T-cell (primary cell): ENCODE measurements at regions not wholly inside any gene's neighbourhood (a gene's known extent, or its start where the extent isn't known, plus 50 kb on each side); places are given as distances from the start of the nearest gene placed in this dataset.

Experiments
- ATAC-seq, 4 experiments: fragments of 200-7000 bp in 3 of 4; fragments of 150-1000 bp in 1 of 4; cut with Tn5 transposase; replicated peaks in 1 of 4; 1 replicate in 3 of 4; 2 replicates in 1 of 4; pipeline ENCODE4 v1.10.0; 2021; ENCODE audit warnings: moderate library complexity in 3 of 4, mild to moderate bottlenecking in 2 of 4, moderate number of reproducible peaks in 1 of 4
- CTCF ChIA-PET, 2 donors: fragments of 300-600 bp; sonication (Branson Sonifier 250); formaldehyde crosslinking; loops; one replicate each; lab custom pipeline; 2022; ENCODE audit warnings: antibody characterized with exemption in 2 of 2; lab: Charles Lee
- POLR2A ChIA-PET, 2 donors: fragments of 300-600 bp; sonication (Branson Sonifier 250); formaldehyde crosslinking; loops; one replicate each; lab custom pipeline; 2022; ENCODE audit warnings: antibody characterized with exemption in 2 of 2; lab: Charles Lee
- DNase-seq, 35 experiments: peaks; one replicate each; pipeline versions ENCODE4 v3.0.0 to v3.0.0-alpha.2; 2013 to 2023
- H3K27ac ChIP-seq: one replicate; pipeline ENCODE4 v1.5.1; 2013; ENCODE audit warnings: low read length
- H3K27me3 ChIP-seq, 2 experiments: replicated peaks in 1 of 2; 1 replicate in 1 of 2; 2 replicates in 1 of 2; pipeline versions ENCODE4 v1.6.1 to v1.7.0; 2013; ENCODE audit warnings: low read length in 1 of 2, mixed read lengths in 1 of 2; ENCODE audit not compliant: control insufficient read depth in 2 of 2, insufficient read depth in 2 of 2; ENCODE audit errors: extremely low read depth in 1 of 2
- H3K36me3 ChIP-seq, 2 donors: 1 replicate in 1 of 2; 2 replicates in 1 of 2; pipeline versions ENCODE4 v1.6.1 to v1.7.0; 2013; ENCODE audit warnings: low read length in 1 of 2; ENCODE audit not compliant: control insufficient read depth in 2 of 2, insufficient read depth in 1 of 2; ENCODE audit errors: extremely low read depth in 1 of 2
- H3K4me1 ChIP-seq, 2 experiments: 1 replicate in 1 of 2; 2 replicates in 1 of 2; pipeline versions ENCODE4 v1.6.1 to v1.7.0; 2013; ENCODE audit warnings: low read length in 2 of 2, mixed read lengths in 1 of 2; ENCODE audit not compliant: insufficient read depth in 2 of 2, control insufficient read depth in 1 of 2; ENCODE audit errors: extremely low read depth in 1 of 2
- H3K4me3 ChIP-seq, 2 donors: 1 replicate in 1 of 2; 2 replicates in 1 of 2; pipeline versions ENCODE4 v1.5.1 to v1.7.0; 2013; ENCODE audit warnings: mild to moderate bottlenecking in 2 of 2, low read length in 1 of 2, moderate library complexity in 1 of 2; ENCODE audit not compliant: control insufficient read depth in 1 of 2; ENCODE audit errors: extremely low read depth in 1 of 2
- H3K9me3 ChIP-seq: 2 replicates; pipeline ENCODE4 v1.7.0; 2013
- H3K27ac Mint-ChIP-seq, 2 donors: one replicate each; pipeline ENCODE4 v1.8.0; 2020 to 2021; ENCODE audit warnings: mild to moderate bottlenecking in 2 of 2, mixed read lengths in 2 of 2
- H3K27me3 Mint-ChIP-seq, 2 donors: one replicate each; pipeline ENCODE4 v1.8.0; 2021 to 2022; ENCODE audit warnings: mixed read lengths in 2 of 2
- H3K36me3 Mint-ChIP-seq: one replicate; pipeline ENCODE4 v1.8.0; 2021; ENCODE audit warnings: mixed read lengths
- H3K4me1 Mint-ChIP-seq, 3 donors: one replicate each; pipeline ENCODE4 v1.8.0; 2020 to 2022; ENCODE audit warnings: mixed read lengths in 3 of 3, mild to moderate bottlenecking in 1 of 3
- H3K4me3 Mint-ChIP-seq, 3 donors: one replicate each; pipeline ENCODE4 v1.8.0; 2020 to 2022; ENCODE audit warnings: mild to moderate bottlenecking in 3 of 3, mixed read lengths in 3 of 3, moderate library complexity in 3 of 3
- H3K9me3 Mint-ChIP-seq, 3 donors: one replicate each; pipeline ENCODE4 v1.8.0; 2020 to 2022; ENCODE audit warnings: mixed read lengths in 3 of 3
- WGBS: methylation state at CpG from one replicate; pipeline ENCODE4 v1.1.5; 2013; ENCODE audit warnings: missing lambda C conversion rate; ENCODE audit not compliant: insufficient coverage; 5-methylcytosine and 5-hydroxymethylcytosine counted together

- Mint-ChIP-seq H3K9me3 (peaks cover 14 to 24% (median 22%) of the 10 kb centered on the region in 3 donors), H3K27ac (no peak overlapping the region), H3K27me3 (no peaks in the 10 kb centered on the region), H3K4me1 (no peaks in the 10 kb centered on the region), H3K4me3 (no peak overlapping the region), H3K36me3 (no peaks in the 10 kb centered on the region)
- WGBS, result 100% methylated on average over 1 of the region's 1 CpG
- no peak for ATAC-seq
- Histone ChIP-seq H3K4me1 (no peaks in the 10 kb centered on the region), H3K27me3 (no peaks in the 10 kb centered on the region), H3K36me3 (no peaks in the 10 kb centered on the region), H3K27ac (no peak overlapping the region), H3K9me3 (no peaks in the 10 kb centered on the region), H3K4me3 (no peak overlapping the region)
- ChIA-PET POLR2A (no interaction called here), CTCF (interaction anchor here in 1 of 2 donors (0.5 to 0.6 kb wide), 2 partner anchors 400 to 877 kb away, joined by 3 read pairs; no protein-coding TSS in a partner anchor)
- no peak for DNase-seq
Observed at GRCh38 chr11:21912285-21912684, 280.6 kb upstream of the ANO5 start.

GRCh38 chr11:21921151-21921550 is 271.7 kb upstream of the ANO5 start:
- no CpG with 5 or more reads among the region's 1 CpG for WGBS
- Mint-ChIP-seq H3K27ac (no peak overlapping the region), H3K36me3 (no peaks in the 10 kb centered on the region), H3K4me3 (no peak overlapping the region), H3K9me3 (peaks cover under 1 to 9% (median 2%) of the 10 kb centered on the region in 3 donors), H3K27me3 (no peaks in the 10 kb centered on the region), H3K4me1 (no peaks in the 10 kb centered on the region)
- H3K27me3 ChIP-seq, result no peaks in the 10 kb centered on the region
- DNase-seq, result no peak
- no peaks in the 10 kb centered on the region for H3K36me3 ChIP-seq
- ChIA-PET POLR2A (no interaction called here), CTCF (no interaction called here)
- H3K9me3 ChIP-seq, result no peaks in the 10 kb centered on the region
- no peak overlapping the region for H3K27ac ChIP-seq
- H3K4me3 ChIP-seq, result no peak overlapping the region
- no peak for ATAC-seq
- no peaks in the 10 kb centered on the region for H3K4me1 ChIP-seq

GRCh38 chr11:21924262-21924661 is 268.6 kb upstream of the ANO5 start:
- no peak for DNase-seq

GRCh38 chr11:21927628-21928027 is 265.3 kb upstream of the ANO5 start:
- no peaks in the 10 kb centered on the region for H3K4me1 Mint-ChIP-seq
- H3K27ac Mint-ChIP-seq, result no peak overlapping the region
- Histone ChIP-seq H3K27ac (no peak overlapping the region), H3K4me3 (no peak overlapping the region), H3K36me3 (no peaks in the 10 kb centered on the region), H3K9me3 (no peaks in the 10 kb centered on the region), H3K27me3 (no peaks in the 10 kb centered on the region), H3K4me1 (no peaks in the 10 kb centered on the region)
- POLR2A ChIA-PET, result interaction anchor here in 1 of 2 donors (0.5 kb wide), 1 partner anchor 36 kb away, joined by 3 read pairs; no protein-coding TSS in a partner anchor
- WGBS, result 0% methylated on average over 1 of the region's 3 CpGs
- no peaks in the 10 kb centered on the region for H3K27me3 Mint-ChIP-seq
- H3K4me3 Mint-ChIP-seq, result no peak overlapping the region
- CTCF ChIA-PET, result no interaction called here
- DNase-seq (no peak), ATAC-seq (no peak)
- no peaks in the 10 kb centered on the region for H3K36me3 Mint-ChIP-seq
- H3K9me3 Mint-ChIP-seq, result peaks cover 0 to 12% (median 6%) of the 10 kb centered on the region in 3 donors

More at GRCh38 chr11:21924262-21924661, 268.6 kb upstream of the ANO5 start:
- H3K36me3 Mint-ChIP-seq, result no peaks in the 10 kb centered on the region
- no peaks in the 10 kb centered on the region for H3K27me3 Mint-ChIP-seq
- CTCF ChIA-PET, result no interaction called here
- H3K4me3 Mint-ChIP-seq, result no peak overlapping the region
- H3K4me1 ChIP-seq, result no peaks in the 10 kb centered on the region
- H3K36me3 ChIP-seq, result no peaks in the 10 kb centered on the region
- ATAC-seq, result no peak
- no peak overlapping the region for H3K4me3 ChIP-seq
- no peaks in the 10 kb centered on the region for H3K9me3 ChIP-seq
- H3K27ac Mint-ChIP-seq, result no peak overlapping the region
- peaks cover 0 to 14% (median 2%) of the 10 kb centered on the region in 3 donors for H3K9me3 Mint-ChIP-seq
- no peak overlapping the region for H3K27ac ChIP-seq
- POLR2A ChIA-PET, result no interaction called here
- WGBS, result no CpG with 5 or more reads among the region's 1 CpG
- H3K27me3 ChIP-seq, result no peaks in the 10 kb centered on the region
- no peaks in the 10 kb centered on the region for H3K4me1 Mint-ChIP-seq

- ChIA-PET CTCF (no interaction called here), POLR2A (no interaction called here)
- Mint-ChIP-seq H3K9me3 (peaks cover 0 to 8% (median 5%) of the 10 kb centered on the region in 3 donors), H3K27ac (no peak overlapping the region), H3K4me1 (no peaks in the 10 kb centered on the region), H3K27me3 (no peaks in the 10 kb centered on the region), H3K4me3 (no peak overlapping the region), H3K36me3 (no peaks in the 10 kb centered on the region)
- Histone ChIP-seq H3K27me3 (no peaks in the 10 kb centered on the region), H3K4me1 (no peaks in the 10 kb centered on the region), H3K9me3 (no peaks in the 10 kb centered on the region), H3K27ac (no peak overlapping the region), H3K4me3 (no peak overlapping the region), H3K36me3 (no peaks in the 10 kb centered on the region)
- no CpG with 5 or more reads among the region's 2 CpGs for WGBS
- DNase-seq (no peak), ATAC-seq (no peak)
Observed at GRCh38 chr11:21928847-21929246, 264.0 kb upstream of the ANO5 start.

GRCh38 chr11:21930408-21930807 is 262.5 kb upstream of the ANO5 start:
- ATAC-seq (no peak), DNase-seq (no peak)
- CTCF ChIA-PET, result no interaction called here
- Histone ChIP-seq H3K36me3 (no peaks in the 10 kb centered on the region), H3K27me3 (no peaks in the 10 kb centered on the region), H3K4me3 (no peak overlapping the region), H3K9me3 (no peaks in the 10 kb centered on the region), H3K4me1 (no peaks in the 10 kb centered on the region), H3K27ac (no peak overlapping the region)
- no peak overlapping the region for H3K4me3 Mint-ChIP-seq
- POLR2A ChIA-PET, result no interaction called here
- H3K9me3 Mint-ChIP-seq, result peaks cover 6 to 11% (median 8%) of the 10 kb centered on the region in 3 donors
- no peaks in the 10 kb centered on the region for H3K4me1 Mint-ChIP-seq
- WGBS, result no CpG with 5 or more reads among the region's 2 CpGs
- H3K27ac Mint-ChIP-seq, result no peak overlapping the region
- H3K36me3 Mint-ChIP-seq, result no peaks in the 10 kb centered on the region
- H3K27me3 Mint-ChIP-seq, result no peaks in the 10 kb centered on the region
